ENCODE measurements at regions not wholly inside any gene's neighbourhood (a gene's known extent, or its start where the extent isn't known, plus 50 kb on each side); places are given as distances from the start of the nearest gene placed in this dataset.

- no peak for DNase-seq
Observed at GRCh38 chr1:29549001-29549400, 312.7 kb downstream of the PTPRU start.

- no peak for DNase-seq
Observed at GRCh38 chr1:29548091-29548490, 311.8 kb downstream of the PTPRU start.

GRCh38 chr1:29547300-29547699 is 311.0 kb downstream of the PTPRU start:
- no peak for DNase-seq

GRCh38 chr1:29546496-29546895 is 310.2 kb downstream of the PTPRU start:
- DNase-seq, result no peak

- DNase-seq, result no peak
Observed at GRCh38 chr1:29544406-29544805, 308.1 kb downstream of the PTPRU start.

- no peak for DNase-seq
Observed at GRCh38 chr1:29543586-29543985, 307.3 kb downstream of the PTPRU start.

- DNase-seq, result no peak
Observed at GRCh38 chr1:29542548-29542947, 306.2 kb downstream of the PTPRU start.

- DNase-seq, result no peak
Observed at GRCh38 chr1:29541631-29542030, 305.3 kb downstream of the PTPRU start.

- DNase-seq, result no peak
Observed at GRCh38 chr1:29540801-29541357, 304.6 kb downstream of the PTPRU start.

GRCh38 chr1:29539971-29540370 is 303.6 kb downstream of the PTPRU start:
- no peak for DNase-seq

- no peak for DNase-seq
Observed at GRCh38 chr1:29538586-29538985, 302.3 kb downstream of the PTPRU start.

- DNase-seq, result no peak
Observed at GRCh38 chr1:29532751-29533150, 296.4 kb downstream of the PTPRU start.

- no peak for DNase-seq
Observed at GRCh38 chr1:29532285-29532684, 296.0 kb downstream of the PTPRU start.

GRCh38 chr1:29531596-29531995 is 295.3 kb downstream of the PTPRU start:
- DNase-seq, result no peak

GRCh38 chr1:29529677-29530278 is 293.5 kb downstream of the PTPRU start:
- no peak for DNase-seq

- DNase-seq, result no peak
Observed at GRCh38 chr1:29527314-29528004, 291.1 kb downstream of the PTPRU start.

GRCh38 chr1:29525941-29526340 is 289.6 kb downstream of the PTPRU start:
- no peak for DNase-seq

GRCh38 chr1:29524285-29525065 is 288.2 kb downstream of the PTPRU start:
- DNase-seq, result no peak

- DNase-seq, result no peak
Observed at GRCh38 chr1:29523576-29523975, 287.3 kb downstream of the PTPRU start.

- no peak for DNase-seq
Observed at GRCh38 chr1:29523136-29523535, 286.8 kb downstream of the PTPRU start.

- no peak for DNase-seq
Observed at GRCh38 chr1:29521811-29522580, 285.7 kb downstream of the PTPRU start.

- no peak for DNase-seq
Observed at GRCh38 chr1:29521438-29521715, 285.1 kb downstream of the PTPRU start.
